GM23338 (cell line): ENCODE measurements at regions not wholly inside any gene's neighbourhood (a gene's known extent, or its start where the extent isn't known, plus 50 kb on each side); places are given as distances from the start of the nearest gene placed in this dataset.
"Not testable (repeated sequence)": the region's sequence is repeated elsewhere in the genome, so short reads cannot be mapped to it uniquely, and the experiment has no call there.

Experiments
- ATAC-seq: fragments of 200-7000 bp; cut with Tn5 transposase; 3 replicates; pipeline ENCODE4 v1.9.1; 2020
- DNase-seq: peaks from one replicate; pipeline ENCODE4 v3.0.0-alpha.2; 2015; ENCODE audit warnings: low spot score
- H2AFZ ChIP-seq: fragments of 200-600 bp; sonication (generic); 2 replicates; pipeline ENCODE4 v1.8.0; 2016; ENCODE audit warnings: antibody characterized with exemption, mild to moderate bottlenecking, moderate library complexity
- H3F3A ChIP-seq: fragments of 200-600 bp; sonication (generic); replicated peaks from 2 replicates; pipeline ENCODE4 v1.8.0; 2017; ENCODE audit warnings: antibody characterized with exemption, mixed run types, low read depth
- H3K27ac ChIP-seq: fragments of 200-600 bp; sonication (generic); 2 replicates; pipeline ENCODE4 v1.6.1; 2016; ENCODE audit warnings: low read depth
- H3K27me3 ChIP-seq: fragments of 200-600 bp; sonication (generic); 2 replicates; pipeline ENCODE4 v1.8.0; 2016; ENCODE audit warnings: mild to moderate bottlenecking, mixed run types, moderate library complexity; ENCODE audit not compliant: insufficient read depth
- H3K36me3 ChIP-seq: fragments of 200-600 bp; sonication (generic); 2 replicates; pipeline ENCODE4 v1.8.0; 2016; ENCODE audit warnings: mild to moderate bottlenecking; ENCODE audit not compliant: insufficient read depth
- H3K4me1 ChIP-seq: fragments of 200-600 bp; sonication (generic); 2 replicates; pipeline ENCODE4 v1.8.0; 2016; ENCODE audit warnings: mild to moderate bottlenecking, moderate library complexity; ENCODE audit not compliant: insufficient read depth
- H3K4me2 ChIP-seq: fragments of 200-600 bp; sonication (generic); 2 replicates; pipeline ENCODE4 v1.7.1; 2017; ENCODE audit warnings: mixed run types
- H3K4me3 ChIP-seq: fragments of 200-600 bp; sonication (generic); 2 replicates; pipeline ENCODE4 v1.6.1; 2016; ENCODE audit warnings: mixed run types
- H3K79me2 ChIP-seq: fragments of 200-600 bp; sonication (generic); replicated peaks from 2 replicates; pipeline ENCODE4 v1.8.0; 2017; ENCODE audit warnings: mild to moderate bottlenecking; ENCODE audit not compliant: insufficient read depth
- H3K9me2 ChIP-seq: fragments of 200-600 bp; sonication (generic); 2 replicates; pipeline ENCODE4 v1.8.0; 2017; ENCODE audit not compliant: insufficient read depth
- H4K20me1 ChIP-seq: fragments of 200-600 bp; sonication (generic); replicated peaks from 2 replicates; pipeline ENCODE4 v1.8.0; 2017; ENCODE audit warnings: mild to moderate bottlenecking; ENCODE audit not compliant: insufficient read depth
- H3K27ac Mint-ChIP-seq: 2 replicates; pipeline ENCODE4 v1.8.0; 2020; ENCODE audit warnings: inconsistent platforms, mild to moderate bottlenecking, moderate library complexity, mixed read lengths
- H3K27me3 Mint-ChIP-seq: 3 replicates; pipeline ENCODE4 v1.8.0; 2022; ENCODE audit warnings: low read depth, mild to moderate bottlenecking, moderate library complexity, mixed read lengths, inconsistent platforms; ENCODE audit not compliant: insufficient read depth, poor library complexity
- H3K36me3 Mint-ChIP-seq: 3 replicates; pipeline ENCODE4 v1.8.0; 2021; ENCODE audit warnings: low read depth, mild to moderate bottlenecking, inconsistent platforms, moderate library complexity, mixed read lengths
- H3K4me1 Mint-ChIP-seq: 3 replicates; pipeline ENCODE4 v1.8.0; 2020; ENCODE audit warnings: mild to moderate bottlenecking, inconsistent platforms, mixed read lengths
- H3K4me3 Mint-ChIP-seq: 3 replicates; pipeline ENCODE4 v1.8.0; 2021; ENCODE audit warnings: moderate library complexity, mild to moderate bottlenecking, inconsistent platforms, mixed read lengths
- H3K9me3 Mint-ChIP-seq: 3 replicates; pipeline ENCODE4 v1.8.0; 2020; ENCODE audit warnings: moderate library complexity, mild to moderate bottlenecking, inconsistent platforms, mixed read lengths
- STAT1 ChIP-seq: IDR thresholded peaks from one replicate; pipeline ENCODE4 v1.6.1; 2016; ENCODE audit warnings: antibody characterized with exemption; ENCODE audit not compliant: unreplicated experiment
- ZNF114 ChIP-seq: fragments of 250-450 bp; sonication (Bioruptor Pico); IDR thresholded peaks from 2 replicates; pipeline ENCODE4 v1.5.0; 2020; ENCODE audit warnings: mild to moderate bottlenecking, moderate library complexity
- ZNF462 ChIP-seq: fragments of 250-450 bp; sonication (Bioruptor Pico); IDR thresholded peaks from 2 replicates; pipeline ENCODE4 v1.5.0; 2020; ENCODE audit warnings: mild to moderate bottlenecking, moderate library complexity
- TF ChIP-seq, protein P1 (sequence below): IDR thresholded peaks from 2 replicates; pipeline ENCODE4 v1.6.1; 2016; ENCODE audit warnings: antibody characterized with exemption

DNA sequence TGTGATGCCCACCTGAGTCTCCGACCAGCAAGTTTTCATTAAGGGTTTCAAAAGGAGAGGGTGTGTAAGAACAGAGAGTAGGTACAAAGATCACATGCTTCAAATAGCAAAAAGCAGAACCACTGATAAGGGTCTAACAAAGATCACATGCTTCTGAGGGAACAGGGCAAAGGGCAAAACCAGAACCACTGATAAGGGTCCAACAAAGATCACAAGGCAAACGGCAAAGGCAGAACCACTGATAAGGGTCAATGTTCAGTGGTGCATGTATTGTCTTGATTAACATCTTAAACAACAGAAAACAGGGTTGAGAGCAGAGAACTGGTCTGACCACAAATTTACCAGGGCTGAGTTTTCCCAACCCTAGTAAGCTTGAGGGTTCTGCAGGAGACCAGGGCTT lies 145.8 kb upstream of the NBPF11 start:
- H3K36me3 Mint-ChIP-seq, H3K9me3 Mint-ChIP-seq, H4K20me1 ChIP-seq, H3K79me2 ChIP-seq, H3K4me2 ChIP-seq, ATAC-seq, H3F3A ChIP-seq, H3K27me3 ChIP-seq, H3K4me1 Mint-ChIP-seq, H3K36me3 ChIP-seq, H3K27ac Mint-ChIP-seq, H3K27me3 Mint-ChIP-seq, H3K4me3 Mint-ChIP-seq, H3K27ac ChIP-seq, H2AFZ ChIP-seq, H3K4me1 ChIP-seq, H3K9me2 ChIP-seq, DNase-seq, H3K4me3 ChIP-seq: not testable (repeated sequence)

- H3K4me1 Mint-ChIP-seq = no peaks in the 10 kb centered on the region
- H3K79me2 ChIP-seq = no peaks in the 10 kb centered on the region
- H3K4me2 ChIP-seq = no peak overlapping the region
Measured at GRCh38 chr1:148296511-148296910, 144.4 kb upstream of the NBPF11 start.

More at GRCh38 chr1:148296511-148296910, 144.4 kb upstream of the NBPF11 start:
- Histone ChIP-seq H3K27ac (no peak overlapping the region), H3K4me1 (no peaks in the 10 kb centered on the region), H4K20me1 (no peaks in the 10 kb centered on the region), H3K27me3 (no peaks in the 10 kb centered on the region), H3K36me3 (no peaks in the 10 kb centered on the region; the same call in 1 of the 2 replicates), H3K4me3 (no peak overlapping the region), H2AFZ (no peak overlapping the region), H3K9me2 (no peaks in the 10 kb centered on the region), H3F3A (no peaks in the 10 kb centered on the region)
- Mint-ChIP-seq H3K4me3 (no peak overlapping the region), H3K9me3 (peaks cover 5% of the 10 kb centered on the region; the same call in 1 of the 3 replicates), H3K27me3 (peaks cover 5% of the 10 kb centered on the region), H3K27ac (no peak overlapping the region), H3K36me3 (0 out of 3 replicates have a peak, but pooled peaks cover 4% of the 10 kb centered on the region)
- no peak for ATAC-seq
- no peak for DNase-seq
- TF ChIP-seq, protein P1, sequence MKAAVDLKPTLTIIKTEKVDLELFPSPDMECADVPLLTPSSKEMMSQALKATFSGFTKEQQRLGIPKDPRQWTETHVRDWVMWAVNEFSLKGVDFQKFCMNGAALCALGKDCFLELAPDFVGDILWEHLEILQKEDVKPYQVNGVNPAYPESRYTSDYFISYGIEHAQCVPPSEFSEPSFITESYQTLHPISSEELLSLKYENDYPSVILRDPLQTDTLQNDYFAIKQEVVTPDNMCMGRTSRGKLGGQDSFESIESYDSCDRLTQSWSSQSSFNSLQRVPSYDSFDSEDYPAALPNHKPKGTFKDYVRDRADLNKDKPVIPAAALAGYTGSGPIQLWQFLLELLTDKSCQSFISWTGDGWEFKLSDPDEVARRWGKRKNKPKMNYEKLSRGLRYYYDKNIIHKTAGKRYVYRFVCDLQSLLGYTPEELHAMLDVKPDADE = no peak
- TF ChIP-seq STAT1 = no peak
- no peak for TF ChIP-seq ZNF462 (CRISPR knock-in tag)
- TF ChIP-seq ZNF114 (CRISPR knock-in tag) = no peak
